Thyroid gland (tissue), 4 donors: ENCODE measurements at regions not wholly inside any gene's neighbourhood (a gene's known extent, or its start where the extent isn't known, plus 50 kb on each side); places are given as distances from the start of the nearest gene placed in this dataset.

Experiments used
- CTCF ChIP-seq, 6 experiments: fragments of 200-600 bp in 3 of 6; fragments of 450-650 bp in 3 of 6; sonication (generic) in 3 of 6; IDR thresholded peaks; one replicate each; pipeline ENCODE4 v1.5.1; 2016 to 2019; ENCODE audit warnings: antibody characterized with exemption in 6 of 6, mild to moderate bottlenecking in 2 of 6, inconsistent platforms in 1 of 6, moderate library complexity in 1 of 6
- POLR2A ChIP-seq, 2 donors: fragments of 450-650 bp; IDR thresholded peaks; one replicate each; pipeline ENCODE4 v1.6.1; 2017; ENCODE audit warnings: antibody characterized with exemption in 2 of 2, mild to moderate bottlenecking in 2 of 2, moderate library complexity in 1 of 2

- TF ChIP-seq CTCF (IDR thresholded peaks at IDR 0.05) (no peak), POLR2A (IDR thresholded peaks at IDR 0.05) (no peak)
Measured at GRCh38 chr6:18598551-18599264, 211.6 kb downstream of the RNF144B start.
